ENCODE measurements at regions not wholly inside any gene's neighbourhood (a gene's known extent, or its start where the extent isn't known, plus 50 kb on each side); places are given as distances from the start of the nearest gene placed in this dataset.
A peak's percentile ranks its signal among the peaks of the same experiment; 100 is the strongest.

GRCh38 chr10:21263839-21264238, 261.6 kb downstream of the SKIDA1 start:
- no peak overlapping the region for H3K4me2 ChIP-seq (ENCODE audit: insufficient read depth in 1 of 2, low read depth in 2 of 2, low read length in 2 of 2)
- no peak overlapping the region for H4K8ac ChIP-seq (ENCODE audit: extremely low read depth, insufficient read depth, low read length)
- H3K4me1 ChIP-seq (replicated peaks in 1 of 4; ENCODE audit: control insufficient read depth in 3 of 4, insufficient read depth in 4 of 4, low read length in 3 of 4) = peaks cover 0 to 4% (median 1%) of the 10 kb centered on the region in 4 experiments; a peak in 3 of 7 replicates
- no peaks in the 10 kb centered on the region for H4K20me1 ChIP-seq (replicated peaks in 1 of 2; ENCODE audit: control insufficient read depth in 1 of 2, insufficient read depth in 2 of 2, low read length in 2 of 2)
- CTCF ChIA-PET (ENCODE audit: partially characterized antibody) = interaction anchor here (0.6 to 2.3 kb wide), 7 partner anchors 12 to 215 kb away, joined by 3 to 10 read pairs (median 4); no protein-coding TSS in a partner anchor
- H3K14ac ChIP-seq (ENCODE audit: insufficient read length) = no peak overlapping the region
- H3K9me3 ChIP-seq (ENCODE audit: insufficient read depth in 2 of 2, low read depth in 1 of 2, low read length in 1 of 2) = no peaks in the 10 kb centered on the region
- no peaks in the 10 kb centered on the region for H3K27me3 ChIP-seq (replicated peaks in 1 of 4; ENCODE audit: control insufficient read depth in 3 of 4, extremely low read depth in 1 of 4, insufficient read depth in 3 of 4, low read length in 3 of 4)
- 0 out of 2 replicates have a peak overlapping the region, but pooled peaks have one; percentile 28 for H2BK5ac ChIP-seq (ENCODE audit: low read depth, low read length)
- no peak overlapping the region for H2AK5ac ChIP-seq (ENCODE audit: low read depth, low read length)
- no peak overlapping the region for H3K9ac ChIP-seq (replicated peaks in 1 of 4; ENCODE audit: extremely low read depth in 1 of 4, low read depth in 3 of 4, low read length in 3 of 4)
- H2BK20ac ChIP-seq (ENCODE audit: low read length) = no peak overlapping the region
- H3K23me2 ChIP-seq (ENCODE audit: low read depth, low read length) = no peaks in the 10 kb centered on the region
- peaks cover 5% of the 10 kb centered on the region for H3K79me1 ChIP-seq (ENCODE audit: low read depth, low read length)
- no peak overlapping the region for H3K18ac ChIP-seq (ENCODE audit: extremely low read depth, low read length)
- no peak overlapping the region; the same call in 1 of the 2 replicates for H3K27ac ChIP-seq (ENCODE audit: low read depth, low read length)
- FAIRE-seq = no peak
- no peak overlapping the region for H3K4me3 ChIP-seq (ENCODE audit: extremely low read depth in 1 of 4, insufficient read depth in 2 of 4, low read depth in 3 of 4, low read length in 4 of 4)
- H3K79me2 ChIP-seq (ENCODE audit: control insufficient read depth in 1 of 2, insufficient read depth in 2 of 2, low read length in 2 of 2) = no peaks in the 10 kb centered on the region
- no peak for DNase-seq (ENCODE audit: low read depth in 1 of 2, low spot score in 2 of 2)
- POLR2A ChIA-PET (ENCODE audit: partially characterized antibody) = no interaction called here
- peaks cover 0 to 3% (median 0%) of the 10 kb centered on the region in 4 experiments; a peak in 1 of 8 replicates for H3K36me3 ChIP-seq (ENCODE audit: control insufficient read depth in 2 of 4, insufficient read depth in 4 of 4, low read length in 3 of 4)
- no peak overlapping the region for H2BK15ac ChIP-seq (ENCODE audit: low read length)
- no peak overlapping the region for H3K23ac ChIP-seq (ENCODE audit: insufficient read length)
- no peak overlapping the region for H2AFZ ChIP-seq (ENCODE audit: low read length)
- H3K56ac ChIP-seq (replicated peaks; ENCODE audit: insufficient read length, low read depth, low read length) = no peak overlapping the region
- H2BK12ac ChIP-seq (ENCODE audit: low read depth, low read length) = 0 out of 2 replicates have a peak overlapping the region, but pooled peaks have one; percentile 32
- H4K91ac ChIP-seq (replicated peaks; ENCODE audit: insufficient read length, low read length) = no peak overlapping the region
- H3K4ac ChIP-seq (replicated peaks; ENCODE audit: insufficient read length, low read depth, low read length) = no peak overlapping the region
- H4K5ac ChIP-seq (ENCODE audit: insufficient read length, low read depth, low read length) = no peak overlapping the region
- no peak overlapping the region for H2BK120ac ChIP-seq (replicated peaks; ENCODE audit: low read depth, low read length)
- 90% methylated on average over 3 of the region's 3 CpGs; no CpG with 5 or more reads in 1 of the 2 experiments for WGBS, 2 experiments (ENCODE audit: extremely low coverage in 1 of 2, insufficient coverage in 1 of 2, insufficient read length in 1 of 2, insufficient replicate concordance in 2 of 2, low coverage in 1 of 2, low lambda C conversion rate in 2 of 2, missing lambda C conversion rate in 1 of 2)
- no peak for TF ChIP-seq RNF2 (IDR thresholded peaks at IDR 0.05; ENCODE audit: borderline replicate concordance, low read depth, low read length, missing control alignments, poor library complexity, severe bottlenecking)
- no peak for TF ChIP-seq SIN3A (conservative IDR thresholded peaks at IDR 0.05 in 1 of 2, IDR thresholded peaks at IDR 0.05 in 1 of 2; ENCODE audit: low read depth in 1 of 2, low read length in 2 of 2)
- no peak for TF ChIP-seq POLR2AphosphoS5 (IDR thresholded peaks at IDR 0.05; ENCODE audit: low read depth, low read length)
- TF ChIP-seq RBBP5 (IDR thresholded peaks at IDR 0.05; ENCODE audit: borderline replicate concordance, low read depth, low read length) = no peak
